HepG2 (cell line): ENCODE measurements at regions not wholly inside any gene's neighbourhood (a gene's known extent, or its start where the extent isn't known, plus 50 kb on each side); places are given as distances from the start of the nearest gene placed in this dataset.

ENCODE experiments used
- ATAC-seq: fragments of 200-7000 bp; cut with Tn5 transposase; 3 replicates; pipeline ENCODE4 v1.9.1; 2020; ENCODE audit warnings: mild to moderate bottlenecking, moderate library complexity
- BruUV-seq: library from RNA; stranded (reverse); fragments of 400-500 nt; replicated peaks from 2 replicates; lab custom pipeline; 2021; lab: Mats Ljungman, UMichigan
- CTCF ChIA-PET: fragments of 300-600 bp; formaldehyde crosslinking; extraction: SDS; loops from one replicate; lab custom pipeline; 2021; ENCODE audit warnings: low total read pairs, inconsistent platforms, low intra/inter-chr PET ratio; lab: Yijun Ruan, JAX
- POLR2A ChIA-PET: fragments of 350-600 bp; sonication (Branson Sonifier 250); formaldehyde crosslinking; loops from one replicate; lab custom pipeline; 2020; ENCODE audit warnings: antibody characterized with exemption, inconsistent platforms; lab: Yijun Ruan, JAX
- DNase-seq: peaks from one replicate; pipeline ENCODE4 v3.0.0-alpha.2; 2015; ENCODE audit warnings: low spot score
- FAIRE-seq: peaks from 3 replicates; lab custom pipeline; 2011; peaks lifted over from hg19 to GRCh38; lab: Jason Lieb, UNC
- H2AFZ ChIP-seq: one replicate; pipeline ENCODE4 v1.6.1; 2011; ENCODE audit warnings: low read length, inconsistent platforms
- H3K27ac ChIP-seq: fragments of 300-600 bp; 3 replicates; pipeline ENCODE4 v1.8.0; 2011; ENCODE audit warnings: mixed run types, mild to moderate bottlenecking, mixed read lengths, low read length, inconsistent platforms; ENCODE audit not compliant: insufficient read depth; ENCODE audit errors: extremely low read length
- H3K27me3 ChIP-seq, 2 experiments: fragments of 200-600 bp in 1 of 2; 2 replicates in 1 of 2; 3 replicates in 1 of 2; pipeline versions ENCODE4 v1.6.0 to v1.8.0; 2011; ENCODE audit warnings: low read length in 2 of 2, mild to moderate bottlenecking in 2 of 2, moderate library complexity in 2 of 2, inconsistent platforms in 1 of 2; ENCODE audit not compliant: insufficient read depth in 2 of 2, control insufficient read depth in 1 of 2
- H3K36me3 ChIP-seq, 2 experiments: fragments of 200-600 bp in 1 of 2; replicated peaks in 1 of 2; 2 replicates in 1 of 2; 3 replicates in 1 of 2; pipeline versions ENCODE4 v1.5.1 to v1.8.0; 2011; ENCODE audit warnings: low read length in 2 of 2, inconsistent platforms in 1 of 2; ENCODE audit not compliant: insufficient read depth in 2 of 2, control insufficient read depth in 1 of 2
- H3K4me1 ChIP-seq: 2 replicates; pipeline ENCODE4 v1.5.1; 2012; ENCODE audit warnings: low read length, inconsistent platforms; ENCODE audit not compliant: insufficient read depth
- H3K4me2 ChIP-seq: 2 replicates; pipeline ENCODE4 v1.6.0; 2011; ENCODE audit warnings: low read depth, low read length, inconsistent platforms
- H3K4me3 ChIP-seq, 3 experiments: fragments of 200-600 bp in 1 of 3; sonication (generic), shearing (Covaris generic) in 1 of 3; replicated peaks in 1 of 3; 2 replicates each; pipeline ENCODE4 v1.5.1; 2011 to 2016; ENCODE audit warnings: low read length in 3 of 3, inconsistent platforms in 2 of 3, low read depth in 2 of 3, mild to moderate bottlenecking in 2 of 3, control low read depth in 1 of 3, mixed read lengths in 1 of 3; ENCODE audit not compliant: insufficient read depth in 1 of 3
- H3K79me2 ChIP-seq: one replicate; pipeline ENCODE4 v1.6.1; 2011; ENCODE audit warnings: low read length, inconsistent platforms; ENCODE audit not compliant: insufficient read depth
- H3K9ac ChIP-seq: 2 replicates; pipeline ENCODE4 v1.6.0; 2011; ENCODE audit warnings: mild to moderate bottlenecking, low read depth, low read length, inconsistent platforms; ENCODE audit not compliant: insufficient read depth
- H3K9me3 ChIP-seq: 2 replicates; pipeline ENCODE4 v1.5.1; 2012; ENCODE audit warnings: mild to moderate bottlenecking, low read length
- H4K20me1 ChIP-seq: 2 replicates; pipeline ENCODE4 v1.6.0; 2011; ENCODE audit warnings: inconsistent platforms, mild to moderate bottlenecking, low read length, moderate library complexity; ENCODE audit not compliant: insufficient read depth
- NBN ChIP-seq: fragments of 450-650 bp; conservative IDR thresholded peaks from 2 replicates; pipeline ENCODE4 v1.6.1; 2017
- ZEB1 ChIP-seq: IDR thresholded peaks from 2 replicates; pipeline ENCODE4 v1.6.1; 2012; ENCODE audit warnings: mild to moderate bottlenecking, low read depth, inconsistent platforms; ENCODE audit not compliant: insufficient replicate concordance
- ZSCAN29 ChIP-seq: sonication (generic); formaldehyde crosslinking; conservative IDR thresholded peaks from 2 replicates; pipeline ENCODE4 v1.4.0; 2020; ENCODE audit warnings: mild to moderate bottlenecking, missing genetic modification reagents
- WGBS: methylation state at CpG from one replicate; pipeline ENCODE4 v1.1.6; 2017; ENCODE audit warnings: low lambda C conversion rate; 5-methylcytosine and 5-hydroxymethylcytosine counted together
- in situ Hi-C: cut with HindIII; loops from 2 replicates; pipeline ENCODE4 v1.10.0; 2017; ENCODE audit warnings: low pct_unique_long_range_greater_than_20kb; ENCODE audit not compliant: extremely low pct_ligation_motif_present
- intact Hi-C: fragments of 100-400 bp; cut with micrococcal nuclease; formaldehyde crosslinking; loops from one replicate; pipeline ENCODE4 v1.10.0; 2022; ENCODE audit not compliant: unreplicated experiment

- Histone ChIP-seq H3K4me1 (no peaks in the 10 kb centered on the region), H3K9me3 (peaks cover 74% of the 10 kb centered on the region), H4K20me1 (no peaks in the 10 kb centered on the region), H3K36me3 (no peaks in the 10 kb centered on the region), H3K4me2 (no peak overlapping the region), H3K9ac (no peak overlapping the region), H3K79me2 (no peaks in the 10 kb centered on the region), H3K27ac (no peak overlapping the region), H3K27me3 (no peaks in the 10 kb centered on the region; a peak in 1 of 5 replicates), H2AFZ (no peak overlapping the region), H3K4me3 (no peak overlapping the region)
- intact Hi-C loops (no loop called here), in situ Hi-C loops (no loop called here)
- no peak for DNase-seq
- FAIRE-seq = no peak
- ChIA-PET CTCF (no interaction called here), POLR2A (no interaction called here)
- ATAC-seq = no peak
- BruUV-seq = no TSS peak
- no peak for TF ChIP-seq ZEB1
- 2% methylated on average over 3 of the region's 4 CpGs for WGBS
Observed at GRCh38 chr1:5157175-5157574, 502.8 kb downstream of the AJAP1 start.

DNA sequence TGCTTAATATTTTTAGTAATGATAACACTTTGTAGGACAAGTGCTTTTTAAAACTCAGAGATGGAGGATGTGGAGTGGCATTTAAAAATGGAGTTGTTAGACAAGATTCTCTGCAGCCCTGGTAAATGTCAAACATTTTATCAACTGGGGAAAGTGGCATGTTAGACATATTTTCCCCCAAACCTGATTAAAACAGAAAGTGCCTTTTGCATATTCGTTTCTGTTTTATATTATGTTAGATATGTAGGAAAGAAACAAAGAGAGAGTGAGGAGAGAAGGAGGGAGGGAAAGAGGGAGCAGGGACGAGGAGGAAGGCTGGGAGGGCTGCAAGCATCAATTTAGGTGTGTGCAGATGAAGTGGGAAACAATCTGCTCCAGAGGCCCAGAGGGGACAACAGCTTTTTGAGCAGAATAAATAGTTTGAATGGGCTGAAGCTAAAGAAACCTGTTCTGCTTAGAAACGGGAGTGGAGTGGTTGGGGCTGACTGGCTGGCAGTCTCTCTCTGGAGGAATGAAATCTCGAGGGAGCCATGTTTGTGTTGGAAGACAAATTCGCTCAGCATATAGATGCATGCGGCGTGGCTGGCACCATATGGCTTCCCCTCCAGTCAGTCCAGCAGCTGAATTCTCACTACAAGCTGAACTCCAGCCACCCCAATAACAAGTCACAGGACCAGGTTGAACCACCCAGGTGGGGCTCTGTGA lies 502.2 kb downstream of the AJAP1 start:
- FAIRE-seq (no peak), ATAC-seq (no peak), DNase-seq (no peak)
- Histone ChIP-seq H3K27me3 (no peaks in the 10 kb centered on the region; a peak in 1 of 5 replicates), H4K20me1 (no peaks in the 10 kb centered on the region), H3K27ac (no peak overlapping the region), H3K36me3 (no peaks in the 10 kb centered on the region), H3K9ac (no peak overlapping the region), H3K4me1 (no peaks in the 10 kb centered on the region), H3K9me3 (peaks cover 80% of the 10 kb centered on the region), H3K79me2 (no peaks in the 10 kb centered on the region), H2AFZ (no peak overlapping the region), H3K4me3 (no peak overlapping the region), H3K4me2 (no peak overlapping the region)
- in situ Hi-C loops = no loop called here
- intact Hi-C loops = no loop called here
- BruUV-seq = no TSS peak
- ChIA-PET CTCF (no interaction called here), POLR2A (no interaction called here)
- TF ChIP-seq ZSCAN29 (no peak), NBN (no peak)
- under 1% methylated on average over 4 of the region's 7 CpGs for WGBS
